Middle frontal gyrus (tissue), 1 donor: ENCODE measurements at regions not wholly inside any gene's neighbourhood (a gene's known extent, or its start where the extent isn't known, plus 50 kb on each side); places are given as distances from the start of the nearest gene placed in this dataset.

Source experiments
- DNase-seq: peaks from one replicate; pipeline ENCODE4 v3.0.0-alpha.2; 2015; ENCODE audit warnings: low spot score; ENCODE audit errors: extremely low spot score

DNA sequence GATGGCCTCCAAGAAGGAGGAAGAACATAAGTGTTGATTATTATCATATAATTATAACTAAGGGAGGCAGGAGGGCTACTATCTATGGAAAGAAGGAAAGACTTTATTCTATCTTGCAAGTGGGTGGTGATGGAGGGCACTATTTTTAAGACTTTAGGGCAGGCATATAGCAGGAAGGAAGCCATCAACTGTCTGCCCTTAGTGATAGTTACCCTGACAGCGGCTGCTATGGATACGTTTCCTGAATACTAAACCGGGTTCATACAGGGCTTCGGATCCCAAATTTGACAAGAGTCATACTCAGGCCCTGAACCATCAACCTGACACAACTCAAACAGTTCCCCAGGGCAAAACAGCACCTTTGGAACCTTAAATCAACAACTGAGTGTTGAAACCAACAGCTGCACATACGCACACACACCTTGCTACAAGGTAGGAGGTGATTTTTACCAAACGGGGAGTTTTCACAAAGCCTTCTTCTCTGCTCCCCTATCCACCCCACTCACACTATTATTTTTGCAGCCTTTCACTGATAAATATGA is 397.2 kb downstream of the OMA1 start:
- no peak for DNase-seq

DNA sequence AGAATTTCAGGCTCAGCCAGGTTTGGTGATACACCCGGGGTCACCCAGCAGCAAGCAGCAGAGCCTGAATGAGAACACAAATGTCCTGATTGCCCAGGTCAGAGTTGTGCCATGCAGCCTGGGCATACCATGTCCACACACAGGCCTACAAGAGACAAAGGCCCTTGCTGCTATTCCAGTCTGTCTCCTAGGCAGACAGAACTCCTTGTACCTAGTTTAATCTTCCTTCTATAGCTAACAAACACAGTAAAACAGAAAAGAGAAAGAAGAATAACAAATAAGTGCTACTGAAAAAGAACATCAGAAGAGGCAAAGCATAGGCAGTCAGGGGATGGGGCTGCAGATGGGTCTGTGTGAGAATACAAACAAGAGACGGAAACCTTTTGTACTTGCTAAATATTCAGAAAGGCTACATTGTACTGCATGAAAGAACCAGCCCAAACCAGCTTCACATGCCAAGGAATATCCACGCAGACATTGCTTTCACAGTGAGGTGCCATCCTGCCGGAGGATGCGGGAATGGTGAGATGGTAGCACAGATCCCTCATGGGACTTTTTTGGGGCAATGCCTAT is 401.7 kb downstream of the OMA1 start:
- DNase-seq = no peak

DNA sequence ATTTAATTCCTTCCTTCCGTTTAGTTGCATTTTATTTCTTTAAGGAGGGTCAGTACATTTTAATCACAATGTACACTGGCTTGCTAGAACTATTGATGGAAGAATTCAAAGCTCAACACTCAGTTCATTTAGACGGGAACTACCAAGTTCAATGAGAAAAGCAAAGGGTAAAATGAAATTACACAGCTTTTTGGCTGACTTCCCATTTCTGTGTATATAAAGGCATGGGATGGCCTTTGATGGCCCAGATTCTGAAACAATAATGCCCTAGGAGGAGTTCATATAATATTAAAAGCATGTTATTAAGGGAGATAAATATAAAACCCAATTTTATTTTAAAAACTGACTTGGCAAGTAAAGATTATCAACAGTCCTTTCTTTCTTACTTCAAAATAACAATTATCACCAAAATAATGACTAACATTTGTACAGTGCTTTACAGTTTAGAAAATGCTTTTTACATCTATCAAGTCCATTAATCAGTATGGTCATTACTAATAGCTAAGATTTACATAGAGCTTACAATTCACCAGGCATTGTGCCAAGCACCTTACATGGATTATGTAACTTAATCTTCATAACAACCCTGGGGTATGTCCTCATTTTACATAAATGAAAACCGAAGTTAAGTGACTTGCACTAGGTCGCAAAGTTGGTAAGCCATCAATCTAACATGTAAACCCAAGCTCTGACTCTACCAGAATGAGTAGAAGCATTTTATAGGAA is 402.4 kb downstream of the OMA1 start:
- no peak for DNase-seq

DNA sequence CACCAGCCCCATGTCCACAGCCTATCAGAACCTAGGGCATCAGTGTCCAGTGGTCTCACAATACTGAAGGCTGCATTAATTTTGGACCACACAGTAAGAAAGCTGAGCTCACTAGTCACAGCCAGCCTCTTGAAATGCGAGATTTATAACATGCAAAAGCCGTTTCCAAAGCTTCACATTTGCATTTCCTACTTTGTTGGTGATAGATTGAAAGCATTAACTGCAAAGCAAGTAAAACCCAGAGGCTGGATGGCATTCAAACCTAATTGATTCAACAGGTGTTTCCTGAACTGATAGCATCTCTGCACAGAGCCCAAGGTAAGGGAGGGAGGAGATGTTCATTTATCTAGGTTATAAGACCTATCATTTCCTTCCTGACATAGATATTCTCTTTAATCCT is 410.1 kb downstream of the OMA1 start:
- DNase-seq = no peak

DNA sequence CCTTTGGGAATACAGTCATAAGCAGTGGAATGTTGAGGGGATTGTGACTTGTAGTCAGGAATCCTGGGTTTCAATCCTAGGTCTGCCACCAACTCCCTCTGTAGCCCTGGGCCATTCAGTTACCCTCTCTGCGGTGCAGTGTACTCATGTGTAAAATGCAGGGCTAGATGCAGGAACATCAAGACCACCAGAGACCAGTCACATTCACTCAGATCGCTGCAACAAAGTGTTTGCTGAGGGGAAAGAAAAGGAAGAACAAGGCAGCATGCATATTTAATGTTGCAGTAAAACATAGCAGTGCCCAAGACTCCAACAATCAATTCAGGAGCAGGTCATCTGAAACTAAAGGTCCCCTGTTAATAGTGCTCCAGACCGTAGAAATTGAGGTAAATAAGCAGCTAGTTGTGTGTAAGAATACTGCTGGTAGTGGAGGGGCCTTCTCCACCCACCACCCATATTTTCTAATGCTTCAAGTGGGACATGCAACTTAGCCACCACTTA is 410.7 kb downstream of the OMA1 start:
- no peak for DNase-seq

DNA sequence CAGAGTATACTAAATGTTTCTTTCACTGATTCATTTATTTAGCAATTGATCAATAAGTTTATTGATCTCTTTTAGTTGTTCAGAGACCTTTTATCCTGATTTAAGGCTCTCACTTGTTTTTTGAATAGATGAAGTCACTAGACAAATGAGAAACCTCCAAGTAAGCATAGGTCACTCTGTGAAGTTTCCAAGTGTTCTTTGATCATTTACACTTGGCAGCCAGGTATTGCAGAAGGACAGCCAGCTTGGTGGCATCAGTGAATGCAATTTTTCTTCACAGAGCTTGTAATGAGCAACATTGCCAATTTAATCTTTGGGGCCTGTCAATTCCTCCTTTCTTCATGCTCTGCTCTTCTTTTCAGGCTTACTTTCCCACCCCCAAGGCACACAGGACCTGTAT is 413.0 kb downstream of the OMA1 start:
- no peak for DNase-seq

DNA sequence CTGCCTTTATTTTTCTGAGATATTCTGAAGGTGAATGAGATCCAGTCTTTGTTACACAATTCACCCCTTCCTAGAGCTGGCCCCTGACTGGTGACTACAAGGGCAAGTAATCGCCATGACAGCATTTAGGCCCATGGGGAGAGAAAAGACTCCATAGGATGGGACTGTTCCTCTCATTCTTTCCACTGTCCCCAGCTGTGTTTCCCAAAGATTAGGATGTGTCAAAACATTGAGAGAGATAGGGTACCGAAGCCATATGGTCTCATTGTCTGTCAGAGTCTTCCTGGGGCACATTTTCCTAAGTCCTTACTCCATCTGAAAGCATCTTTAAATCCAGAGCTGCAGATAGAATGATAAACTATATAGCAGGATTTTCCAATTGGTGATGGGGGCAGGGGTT is 423.5 kb downstream of the OMA1 start:
- no peak for DNase-seq

DNA sequence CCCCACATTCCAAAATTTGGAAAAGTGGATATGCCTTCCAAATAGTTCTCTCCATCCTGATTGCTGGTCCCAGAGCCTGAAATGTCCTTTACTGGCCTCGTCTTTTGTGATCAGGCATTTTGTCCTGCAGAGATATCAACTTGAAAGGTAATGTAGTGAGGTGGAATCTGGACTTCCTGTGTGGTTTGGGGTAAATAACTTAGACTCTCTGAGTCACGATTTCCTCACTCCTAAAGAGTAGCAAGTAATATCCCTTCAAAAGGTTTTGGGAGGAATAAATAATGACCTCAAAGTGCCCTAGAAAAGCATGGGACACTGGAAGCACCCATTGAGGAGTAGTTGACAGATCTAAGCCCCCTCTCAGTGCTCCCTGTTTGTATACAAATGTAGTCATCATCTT is 426.6 kb downstream of the OMA1 start:
- DNase-seq = no peak

DNA sequence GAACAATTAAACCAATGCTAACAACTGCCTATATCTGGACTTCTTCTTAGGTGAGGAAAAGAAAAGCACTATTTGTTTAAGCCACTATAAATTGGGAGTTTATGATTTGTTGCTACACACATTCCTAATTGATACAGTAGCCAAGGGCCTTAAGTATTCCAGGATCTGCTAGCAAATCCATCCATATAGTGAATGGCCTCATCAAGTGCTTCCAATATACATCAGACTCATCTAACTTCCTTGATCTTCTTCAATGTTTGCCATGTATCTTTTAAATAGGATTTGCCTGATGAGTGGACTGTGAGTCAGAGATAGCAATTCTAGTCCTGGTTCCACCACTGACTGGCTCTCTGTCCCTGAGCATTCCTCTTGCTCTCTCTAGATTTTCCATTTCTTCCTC is 430.2 kb downstream of the OMA1 start:
- no peak for DNase-seq

DNA sequence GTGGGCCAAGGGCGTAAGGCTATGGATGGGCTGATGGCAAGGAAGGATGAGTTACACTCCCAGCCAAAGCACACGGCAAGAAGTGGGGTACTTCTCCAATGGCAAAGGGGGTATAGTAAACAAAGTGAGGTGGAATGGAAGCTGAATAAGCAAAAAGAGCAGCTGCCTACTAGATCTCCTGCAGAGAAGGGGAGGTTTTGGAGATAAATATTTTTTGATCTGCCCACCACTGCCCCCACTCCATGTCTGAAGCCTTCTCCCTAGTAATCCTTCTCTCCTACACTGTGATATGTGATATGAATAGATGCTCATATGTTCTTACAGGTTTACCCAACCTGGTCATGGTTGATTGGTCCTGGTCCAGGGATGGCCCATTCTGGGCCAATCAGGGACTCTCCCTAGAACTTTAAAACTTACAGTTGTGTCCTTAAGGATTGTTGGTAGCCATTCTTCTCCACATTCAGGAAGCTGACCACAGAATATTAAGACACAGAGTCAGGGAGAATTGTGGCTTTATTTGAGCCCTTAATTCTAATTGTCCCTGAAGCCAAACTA is 436.8 kb downstream of the OMA1 start:
- DNase-seq = no peak

DNA sequence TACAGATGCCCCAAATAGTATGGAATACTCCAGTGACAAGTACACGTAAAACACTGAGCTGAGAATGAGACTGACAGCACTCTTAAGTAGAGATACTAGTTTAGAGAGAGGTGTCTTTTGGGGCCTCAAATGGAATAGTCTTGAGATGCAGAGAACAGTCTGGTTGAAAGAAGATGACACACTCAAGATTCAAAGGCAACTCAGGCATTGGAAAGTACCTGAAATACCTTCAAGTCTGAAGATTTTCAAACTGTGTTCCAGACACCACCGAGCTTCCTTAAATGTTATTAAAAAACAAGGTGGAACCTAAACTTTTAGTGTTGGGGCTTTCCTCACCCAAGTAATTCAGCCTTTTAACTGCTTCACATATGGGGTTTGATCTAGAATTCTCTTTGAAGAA is 437.7 kb downstream of the OMA1 start:
- DNase-seq = no peak

DNA sequence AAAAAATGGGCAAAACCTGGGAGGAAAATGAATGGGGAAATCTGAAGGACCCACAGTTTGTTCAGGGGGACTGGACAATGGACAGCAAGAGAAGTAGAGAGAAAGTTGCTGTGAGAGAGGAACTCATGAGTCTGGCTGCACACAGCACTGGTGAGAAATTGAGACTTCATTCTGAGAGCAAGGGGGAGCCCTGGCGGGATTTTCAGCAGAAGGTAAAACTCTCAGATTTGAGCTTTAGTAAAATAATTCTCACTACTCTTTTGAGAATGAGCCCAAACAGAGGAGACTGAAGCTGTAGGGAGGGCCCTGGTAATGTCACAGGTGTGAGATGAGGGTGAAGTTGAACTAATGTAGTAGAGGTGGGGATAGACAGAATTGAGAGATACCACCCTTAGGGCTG is 438.6 kb downstream of the OMA1 start:
- DNase-seq = no peak

DNA sequence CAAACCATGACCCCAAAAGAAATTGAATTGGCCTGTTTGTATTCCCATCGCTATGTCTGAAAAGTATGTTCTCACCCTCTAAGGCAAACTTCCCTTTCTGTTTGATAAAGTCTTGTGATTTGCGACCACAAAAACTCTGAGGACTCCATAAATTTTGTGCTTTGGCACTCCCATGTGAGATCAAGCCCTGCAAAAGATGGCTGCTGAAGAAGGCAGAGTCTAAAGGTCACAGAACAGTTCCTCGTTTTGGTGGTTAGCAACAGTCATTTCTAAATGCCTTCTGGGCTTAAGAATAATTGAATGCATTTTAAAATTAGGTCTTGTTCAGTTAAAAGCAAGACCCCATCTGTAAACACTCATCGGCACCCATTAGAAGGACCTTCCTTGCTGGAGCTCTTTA is 441.6 kb downstream of the OMA1 start:
- no peak for DNase-seq

DNA sequence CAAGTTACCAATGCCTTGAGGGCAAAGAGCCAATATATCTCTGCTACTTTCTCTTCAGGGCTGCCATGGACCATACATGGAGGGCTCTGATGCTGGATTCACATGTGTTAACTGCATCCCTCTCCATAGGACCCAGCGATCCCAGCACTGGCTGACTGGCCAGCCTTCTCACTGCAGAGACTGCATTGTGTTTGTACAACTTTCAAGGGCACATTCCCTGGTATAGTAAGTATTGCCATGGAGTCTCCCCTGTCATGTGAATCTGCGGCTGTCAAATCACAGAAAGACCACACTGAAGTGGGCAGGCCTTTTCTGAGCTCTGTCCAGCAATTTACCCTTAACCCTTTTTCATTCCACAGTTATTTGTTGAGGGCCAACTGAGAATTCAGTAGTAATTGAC is 449.8 kb downstream of the OMA1 start:
- DNase-seq = no peak

DNA sequence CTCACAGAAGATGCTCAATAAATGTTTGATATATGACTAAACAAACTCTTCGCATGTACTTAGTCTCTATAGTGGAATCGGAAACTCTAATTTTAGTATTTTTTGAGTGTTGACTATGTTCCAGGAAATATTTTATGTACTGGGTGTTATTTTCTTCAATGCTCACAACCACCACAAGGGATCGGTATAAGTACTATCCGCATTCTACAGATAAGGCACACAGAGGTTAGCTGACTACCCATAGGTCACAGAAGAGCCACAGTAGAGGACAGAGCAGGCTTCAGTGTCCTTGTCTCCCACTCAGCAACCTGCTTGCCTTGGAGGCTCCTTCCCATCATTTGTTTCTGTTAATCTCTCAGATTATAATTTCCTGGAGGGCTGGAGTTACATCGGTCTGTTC is 451.3 kb downstream of the OMA1 start:
- DNase-seq = no peak

DNA sequence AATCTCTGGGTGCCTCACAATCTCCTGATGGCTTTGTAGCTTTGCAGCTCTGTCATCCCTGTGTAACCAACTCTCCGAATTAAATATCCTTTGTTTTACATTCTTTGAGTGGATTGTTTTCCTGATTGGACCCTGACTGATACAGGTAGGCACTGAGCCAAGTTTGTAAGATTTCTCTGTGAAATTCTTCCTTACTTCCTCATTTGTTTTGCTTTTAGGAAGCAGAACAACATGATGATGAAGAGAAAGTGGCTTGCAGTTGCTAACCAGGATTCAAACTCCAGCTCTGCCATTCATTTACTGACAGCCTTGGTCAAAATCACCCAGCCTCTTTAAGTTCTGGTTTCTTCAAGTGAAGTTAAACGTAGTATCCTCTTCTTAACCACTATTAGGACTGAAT is 452.3 kb downstream of the OMA1 start:
- no peak for DNase-seq

DNA sequence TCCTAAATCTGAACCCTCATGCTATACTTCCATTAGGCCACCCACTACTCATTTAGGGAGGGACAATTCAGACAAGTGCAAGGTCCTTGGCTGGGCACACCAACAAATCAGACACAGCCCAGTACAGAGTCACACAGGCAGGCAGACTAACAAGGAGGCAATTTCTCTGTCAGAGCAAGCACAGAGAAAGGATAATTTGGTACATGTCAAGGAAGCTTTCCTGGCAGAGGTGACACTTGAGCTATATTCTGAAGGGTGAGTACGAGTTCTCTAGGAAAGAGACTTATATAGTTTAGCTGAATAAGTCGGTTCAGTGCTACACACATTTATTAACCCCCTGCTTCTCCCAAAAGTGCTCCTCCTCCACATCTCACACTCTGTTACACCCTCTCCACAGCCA is 455.9 kb downstream of the OMA1 start:
- DNase-seq = no peak

DNA sequence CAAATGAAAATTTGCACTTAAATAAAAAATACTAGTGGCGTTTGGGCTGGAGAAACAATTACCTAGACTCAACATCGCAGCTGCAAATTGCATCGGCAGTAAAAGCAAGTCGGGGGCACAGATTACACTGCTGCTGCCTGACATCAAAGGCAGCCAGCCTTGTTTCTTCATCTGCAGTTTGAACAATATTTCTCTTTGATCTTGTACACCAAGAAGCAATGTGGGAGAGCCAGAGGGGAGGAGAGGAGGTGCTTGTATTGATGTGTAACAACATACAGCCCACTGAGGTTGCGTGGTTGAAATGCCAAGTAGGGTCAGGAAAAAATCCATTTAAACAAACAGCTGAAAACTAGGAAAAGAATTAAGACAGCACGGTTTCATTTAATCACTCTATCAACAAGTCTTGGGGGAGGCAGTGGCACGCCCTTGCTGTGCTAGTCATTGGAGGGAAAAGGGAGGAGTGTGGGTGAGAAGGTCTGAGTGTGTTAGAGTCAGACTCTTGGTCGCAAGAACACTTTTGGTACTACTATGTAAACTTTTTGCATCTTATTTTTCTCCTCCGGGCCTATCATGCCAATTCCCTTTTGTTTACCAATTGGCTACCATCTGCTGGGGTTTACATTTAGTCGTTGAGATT is 456.5 kb downstream of the OMA1 start:
- DNase-seq = no peak

DNA sequence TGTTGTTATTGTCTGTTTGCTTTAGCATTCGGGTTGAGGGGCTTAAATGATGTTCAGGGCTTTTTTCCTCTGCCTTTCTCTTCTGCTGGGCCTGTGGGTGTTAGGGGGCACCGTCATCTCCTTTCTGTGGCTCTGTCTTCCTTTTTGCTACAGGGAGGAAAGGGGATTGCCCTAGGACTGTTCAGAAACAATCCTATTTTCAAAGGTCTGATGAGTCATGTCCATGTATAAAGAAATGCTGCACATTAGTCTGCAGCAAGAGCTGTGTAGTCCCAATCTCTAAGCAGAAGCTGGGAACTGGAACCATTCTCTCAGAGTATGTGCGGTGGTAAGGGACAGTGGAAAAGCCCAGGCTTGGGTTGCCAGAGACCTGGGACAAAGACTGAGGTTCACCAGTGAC is 462.3 kb downstream of the OMA1 start:
- no peak for DNase-seq

DNA sequence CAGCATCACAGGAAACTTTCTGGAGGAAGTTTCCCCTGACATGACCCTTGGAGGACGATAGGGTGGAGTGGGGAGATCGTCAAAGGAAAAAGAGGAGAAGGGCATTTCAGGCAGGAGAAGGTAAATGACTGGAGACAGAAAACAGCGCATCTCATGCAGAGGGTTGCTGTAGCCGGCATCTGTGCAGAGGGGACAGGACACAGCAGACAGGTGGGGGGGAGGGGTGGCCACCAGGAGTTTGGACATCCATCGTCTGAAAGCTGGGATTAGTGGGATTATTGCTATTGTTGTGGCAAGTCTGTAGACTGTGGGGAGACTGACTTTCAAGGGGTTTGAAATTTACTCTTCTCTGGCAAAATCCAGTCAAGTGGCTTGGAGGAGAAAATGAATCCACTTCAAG is 463.9 kb downstream of the OMA1 start:
- DNase-seq = no peak

DNA sequence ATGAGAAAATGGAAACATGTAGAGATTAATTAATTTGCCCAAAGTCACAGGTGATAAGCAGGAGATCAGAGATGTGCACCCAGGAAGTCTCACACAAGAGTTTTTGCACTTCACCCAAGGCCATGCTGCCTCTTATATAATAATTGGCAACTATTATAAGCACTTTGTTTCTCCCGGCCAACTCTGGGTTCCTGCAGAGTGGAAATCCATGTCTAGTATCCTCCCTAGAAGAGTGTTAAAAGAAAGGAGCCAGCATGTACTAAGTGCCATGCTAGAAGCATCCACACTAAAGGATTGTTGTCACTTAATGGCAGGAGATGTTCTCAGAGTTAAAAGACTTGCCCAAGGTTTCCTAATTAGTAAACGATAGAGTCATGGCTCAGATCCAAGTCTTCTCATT is 470.3 kb downstream of the OMA1 start:
- no peak for DNase-seq

DNA sequence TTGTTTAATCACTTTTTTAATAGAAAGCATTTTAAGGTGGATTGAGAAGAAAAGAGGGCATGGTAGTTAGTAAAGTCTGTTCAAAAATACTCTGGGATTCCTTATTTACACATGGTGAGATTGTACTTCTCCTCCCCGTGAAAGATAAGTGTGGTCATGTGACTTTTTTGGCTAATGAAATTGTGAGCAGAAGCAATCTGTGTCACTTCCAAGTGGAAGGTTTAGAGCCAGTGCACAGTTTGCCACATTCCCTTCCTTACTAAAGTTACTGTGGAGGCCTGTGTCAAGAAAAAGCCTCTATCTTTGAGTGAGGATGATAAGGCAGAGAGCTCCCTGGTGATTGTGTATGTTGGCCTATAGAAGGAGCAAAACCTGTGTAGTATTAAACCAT is 471.3 kb downstream of the OMA1 start:
- no peak for DNase-seq
